WTC11 (cell line): ENCODE measurements at regions not wholly inside any gene's neighbourhood (a gene's known extent, or its start where the extent isn't known, plus 50 kb on each side); places are given as distances from the start of the nearest gene placed in this dataset.

Experiments
- ATF3 ChIP-seq: sonication (generic); formaldehyde crosslinking; conservative IDR thresholded peaks from 2 replicates; pipeline ENCODE4 v1.8.1; 2022; ENCODE audit warnings: mild to moderate bottlenecking, missing genetic modification reagents
- CTCF ChIP-seq: fragments of 200-600 bp; IDR thresholded peaks from 2 replicates; pipeline ENCODE4 v1.8.0; 2022; ENCODE audit warnings: antibody characterized with exemption
- FOXP4 ChIP-seq: sonication (generic); formaldehyde crosslinking; IDR thresholded peaks from 2 replicates; pipeline ENCODE4 v1.8.0; 2022; ENCODE audit warnings: mild to moderate bottlenecking, missing genetic modification reagents
- IRF1 ChIP-seq: sonication (generic); formaldehyde crosslinking; IDR thresholded peaks from 2 replicates; pipeline ENCODE4 v1.8.0; 2023; ENCODE audit warnings: missing genetic modification reagents
- JAZF1 ChIP-seq: fragments of 250-450 bp; sonication (Bioruptor Pico); IDR thresholded peaks from 2 replicates; pipeline ENCODE4 v1.9.0; 2021; ENCODE audit warnings: moderate library complexity, mild to moderate bottlenecking, inconsistent platforms
- JUN ChIP-seq: sonication (generic); formaldehyde crosslinking; IDR thresholded peaks from 2 replicates; pipeline ENCODE4 v1.8.0; 2023; ENCODE audit warnings: mild to moderate bottlenecking, missing genetic modification reagents
- MAX ChIP-seq: sonication (generic); formaldehyde crosslinking; IDR thresholded peaks from 2 replicates; pipeline ENCODE4 v1.8.0; 2022; ENCODE audit warnings: mild to moderate bottlenecking, missing genetic modification reagents
- MLX ChIP-seq: sonication (generic); formaldehyde crosslinking; IDR thresholded peaks from 2 replicates; pipeline ENCODE4 v1.8.1; 2023; ENCODE audit warnings: mild to moderate bottlenecking, missing genetic modification reagents, moderate library complexity
- PRDM15 ChIP-seq: sonication (generic); formaldehyde crosslinking; IDR thresholded peaks from 2 replicates; pipeline ENCODE4 v1.8.0; 2022; ENCODE audit warnings: missing genetic modification reagents
- PREB ChIP-seq: sonication (generic); formaldehyde crosslinking; IDR thresholded peaks from 2 replicates; pipeline ENCODE4 v1.8.1; 2022; ENCODE audit warnings: mild to moderate bottlenecking, missing genetic modification reagents, moderate library complexity, borderline replicate concordance
- SOX15 ChIP-seq: fragments of 250-450 bp; sonication (Bioruptor Pico); IDR thresholded peaks from 2 replicates; pipeline ENCODE4 v1.9.0; 2021; ENCODE audit warnings: mild to moderate bottlenecking

- TF ChIP-seq CTCF: peak; percentile 55
- TF ChIP-seq FOXP4 (CRISPR knock-in tag): no peak
- no peak for TF ChIP-seq PREB (CRISPR knock-in tag)
- TF ChIP-seq MLX (CRISPR knock-in tag): no peak
- TF ChIP-seq JUN: no peak
- no peak for TF ChIP-seq MAX
- TF ChIP-seq PRDM15 (CRISPR knock-in tag): no peak
- no peak for TF ChIP-seq SOX15 (CRISPR knock-in tag)
- no peak for TF ChIP-seq IRF1 (CRISPR knock-in tag)
- TF ChIP-seq JAZF1: no peak
- no peak for TF ChIP-seq ATF3 (CRISPR knock-in tag)
Observed at GRCh38 chr14:26730929-26731618, 133.2 kb upstream of the NOVA1 start.
